Right lobe of liver (tissue), 4 donors: ENCODE measurements at regions not wholly inside any gene's neighbourhood (a gene's known extent, or its start where the extent isn't known, plus 50 kb on each side); places are given as distances from the start of the nearest gene placed in this dataset.

Experiments used
- CTCF ChIP-seq, 4 donors: fragments of 200-600 bp in 3 of 4; fragments of 450-650 bp in 1 of 4; IDR thresholded peaks; one replicate each; pipeline versions ENCODE4 v1.5.1 to v1.8.0; 2016 to 2022; ENCODE audit warnings: antibody characterized with exemption in 4 of 4, mild to moderate bottlenecking in 2 of 4
- POLR2A ChIP-seq: fragments of 450-650 bp; IDR thresholded peaks from one replicate; pipeline ENCODE4 v1.6.1; 2017; ENCODE audit warnings: antibody characterized with exemption, mild to moderate bottlenecking
- donor health status: DM: no; HTN: no; CAD: no.
- donor health status: DM: no; HTN: no; CAD: no.
- donor health status: DM: no; HTN: yes; CAD: no.

- TF ChIP-seq POLR2A (no peak), CTCF (IDR thresholded peaks at IDR 0.05) (no peak)
These were observed 472.5 kb upstream of the MCTP2 start for GRCh38 chr15:93758824-93759223.
